Thyroid gland (tissue), 4 donors: ENCODE measurements at regions not wholly inside any gene's neighbourhood (a gene's known extent, or its start where the extent isn't known, plus 50 kb on each side); places are given as distances from the start of the nearest gene placed in this dataset.

Source experiments
- DNase-seq, 2 donors: peaks; one replicate each; pipeline ENCODE4 v3.0.0-alpha.2; 2019
- H3K27ac ChIP-seq, 3 donors: fragments of 200-600 bp; sonication (generic); 1 replicate in 2 of 3; 2 replicates in 1 of 3; pipeline ENCODE4 v1.5.1; 2016 to 2019; ENCODE audit warnings: mild to moderate bottlenecking in 1 of 3, moderate library complexity in 1 of 3
- H3K27me3 ChIP-seq: fragments of 200-600 bp; sonication (generic); one replicate; pipeline ENCODE4 v1.5.1; 2019
- H3K36me3 ChIP-seq, 2 donors: fragments of 200-600 bp; sonication (generic); one replicate each; pipeline ENCODE4 v1.5.1; 2016 to 2019
- H3K4me1 ChIP-seq, 2 donors: fragments of 200-600 bp; sonication (generic); one replicate each; pipeline ENCODE4 v1.5.1; 2017 to 2019
- H3K4me3 ChIP-seq, 3 donors: fragments of 200-600 bp; sonication (generic); replicated peaks in 1 of 3; 1 replicate in 2 of 3; 2 replicates in 1 of 3; pipeline ENCODE4 v1.5.1; 2016; ENCODE audit warnings: mild to moderate bottlenecking in 1 of 3
- H3K9me3 ChIP-seq: fragments of 200-600 bp; sonication (generic); one replicate; pipeline ENCODE4 v1.5.1; 2017
- POLR2A ChIP-seq, 2 donors: fragments of 450-650 bp; IDR thresholded peaks; one replicate each; pipeline ENCODE4 v1.6.1; 2017; ENCODE audit warnings: antibody characterized with exemption in 2 of 2, mild to moderate bottlenecking in 2 of 2, moderate library complexity in 1 of 2
- WGBS, 2 donors: methylation state at CpG; one replicate each; pipeline ENCODE4 v1.1.5; 2017; 5-methylcytosine and 5-hydroxymethylcytosine counted together
- intact Hi-C: fragments of 100-400 bp; cut with DNase I; formaldehyde crosslinking; loops from one replicate; pipeline ENCODE4 v1.15.1; 2023
- TF ChIP-seq, protein P1 (sequence below), 6 experiments: fragments of 200-600 bp in 3 of 6; fragments of 450-650 bp in 3 of 6; sonication (generic) in 3 of 6; IDR thresholded peaks; one replicate each; pipeline ENCODE4 v1.5.1; 2016 to 2019; ENCODE audit warnings: antibody characterized with exemption in 6 of 6, mild to moderate bottlenecking in 2 of 6, inconsistent platforms in 1 of 6, moderate library complexity in 1 of 6

DNA sequence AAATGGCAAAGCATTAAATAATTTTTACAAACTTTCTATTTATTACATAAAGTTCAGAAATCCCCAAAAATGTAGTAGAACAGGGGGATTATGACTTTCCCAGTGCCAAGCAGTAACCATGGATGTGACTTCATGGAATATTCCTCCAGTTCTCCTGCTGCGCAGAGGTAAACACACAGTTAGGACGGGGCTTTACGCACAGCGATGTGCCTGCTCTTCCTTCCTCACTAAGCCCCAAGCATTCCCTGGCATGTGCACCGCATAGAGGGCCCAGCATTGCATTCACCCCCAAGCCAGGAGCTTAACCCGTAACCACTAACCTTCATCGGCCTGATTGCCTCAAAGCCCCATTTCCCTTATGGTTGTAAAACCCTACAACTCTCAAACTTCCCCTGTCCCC, 471.7 kb downstream of the SOX11 start:
- no peaks in the 10 kb centered on the region for H3K4me1 ChIP-seq
- intact Hi-C loops = no loop called here
- no peaks in the 10 kb centered on the region for H3K9me3 ChIP-seq
- H3K27ac ChIP-seq = no peak overlapping the region
- DNase-seq = no peak
- WGBS, 2 donors = 92 to 94% methylated on average over 7 of the region's 7 CpGs
- H3K36me3 ChIP-seq = no peaks in the 10 kb centered on the region
- no peak overlapping the region for H3K4me3 ChIP-seq
- TF ChIP-seq, protein P1, sequence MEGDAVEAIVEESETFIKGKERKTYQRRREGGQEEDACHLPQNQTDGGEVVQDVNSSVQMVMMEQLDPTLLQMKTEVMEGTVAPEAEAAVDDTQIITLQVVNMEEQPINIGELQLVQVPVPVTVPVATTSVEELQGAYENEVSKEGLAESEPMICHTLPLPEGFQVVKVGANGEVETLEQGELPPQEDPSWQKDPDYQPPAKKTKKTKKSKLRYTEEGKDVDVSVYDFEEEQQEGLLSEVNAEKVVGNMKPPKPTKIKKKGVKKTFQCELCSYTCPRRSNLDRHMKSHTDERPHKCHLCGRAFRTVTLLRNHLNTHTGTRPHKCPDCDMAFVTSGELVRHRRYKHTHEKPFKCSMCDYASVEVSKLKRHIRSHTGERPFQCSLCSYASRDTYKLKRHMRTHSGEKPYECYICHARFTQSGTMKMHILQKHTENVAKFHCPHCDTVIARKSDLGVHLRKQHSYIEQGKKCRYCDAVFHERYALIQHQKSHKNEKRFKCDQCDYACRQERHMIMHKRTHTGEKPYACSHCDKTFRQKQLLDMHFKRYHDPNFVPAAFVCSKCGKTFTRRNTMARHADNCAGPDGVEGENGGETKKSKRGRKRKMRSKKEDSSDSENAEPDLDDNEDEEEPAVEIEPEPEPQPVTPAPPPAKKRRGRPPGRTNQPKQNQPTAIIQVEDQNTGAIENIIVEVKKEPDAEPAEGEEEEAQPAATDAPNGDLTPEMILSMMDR (IDR thresholded peaks at IDR 0.05) = no peak
- TF ChIP-seq POLR2A (IDR thresholded peaks at IDR 0.05) = no peak
- no peaks in the 10 kb centered on the region for H3K27me3 ChIP-seq

DNA sequence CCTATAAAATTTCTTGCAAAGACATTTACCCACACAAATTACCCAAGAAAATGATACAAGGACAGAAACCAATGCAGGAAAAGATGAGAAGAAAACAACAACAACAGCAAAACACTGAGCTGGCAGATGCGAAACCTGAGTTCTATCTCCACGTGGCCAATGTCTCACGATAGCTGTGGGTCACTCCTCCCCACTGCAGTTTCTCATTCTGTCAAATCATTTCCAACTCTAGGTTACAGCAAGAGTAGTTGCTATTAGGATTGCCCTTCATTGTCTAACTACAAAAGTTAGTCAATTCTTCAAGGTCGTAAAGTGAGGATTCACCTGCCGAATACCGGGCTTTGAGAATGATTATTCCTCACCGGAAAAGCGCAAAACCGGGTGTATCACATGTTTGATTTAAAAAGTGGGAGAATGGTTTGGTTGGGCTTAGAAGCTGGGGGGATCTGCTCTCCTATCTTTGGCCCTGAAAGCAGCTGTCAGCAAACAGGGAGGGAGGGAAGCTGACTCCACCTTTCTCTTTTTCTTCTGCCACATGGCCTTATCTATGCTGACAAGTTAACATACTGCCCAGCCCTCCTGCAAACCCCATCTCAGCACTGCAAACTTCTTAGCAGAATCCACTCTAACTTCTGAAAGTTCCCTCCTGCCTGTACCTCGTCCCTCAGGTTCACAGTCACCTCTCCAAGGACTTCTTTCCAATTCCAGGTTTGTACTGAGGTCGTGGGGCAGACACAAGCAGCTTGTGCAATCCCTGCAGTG, 473.0 kb downstream of the SOX11 start:
- intact Hi-C loops = no loop called here
- DNase-seq = no peak
- no peak for TF ChIP-seq POLR2A (IDR thresholded peaks at IDR 0.05)
- TF ChIP-seq, protein P1 (IDR thresholded peaks at IDR 0.05) = no peak
- H3K4me1 ChIP-seq = no peaks in the 10 kb centered on the region
- 77 to 81% methylated on average over 11 of the region's 11 CpGs for WGBS, 2 donors
- no peaks in the 10 kb centered on the region for H3K27me3 ChIP-seq
- no peaks in the 10 kb centered on the region for H3K36me3 ChIP-seq
- H3K4me3 ChIP-seq = no peak overlapping the region
- no peak overlapping the region for H3K27ac ChIP-seq
- H3K9me3 ChIP-seq = no peaks in the 10 kb centered on the region

DNA sequence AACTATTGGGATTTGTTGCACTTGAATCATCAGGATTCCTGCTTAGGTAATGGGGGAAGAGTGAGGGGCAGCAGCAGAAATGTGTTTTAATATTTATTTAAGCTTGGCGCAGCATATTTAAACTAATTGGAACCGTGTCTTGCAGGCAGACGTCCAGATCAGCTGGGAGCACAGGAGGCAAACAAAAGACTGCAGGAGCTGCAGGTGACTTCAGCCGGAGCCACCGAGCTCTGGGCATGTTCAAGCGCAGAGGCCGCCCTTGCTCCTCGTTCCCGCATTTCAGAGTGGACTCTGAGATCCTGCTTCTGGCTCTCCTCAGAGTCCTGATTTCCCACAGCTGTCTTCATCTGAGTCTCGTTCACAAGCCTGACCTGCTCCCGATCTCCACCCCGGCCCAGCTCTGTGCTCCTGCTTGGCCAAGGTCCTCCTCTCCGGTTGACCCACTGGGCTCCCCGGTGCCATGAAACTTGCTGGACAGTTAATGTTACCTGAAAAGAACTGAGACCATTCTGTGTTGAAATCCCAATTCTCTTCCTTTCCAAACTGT, 475.5 kb downstream of the SOX11 start:
- no peaks in the 10 kb centered on the region for H3K27me3 ChIP-seq
- WGBS, 2 donors = 88 to 94% methylated on average over 14 of the region's 14 CpGs
- no peaks in the 10 kb centered on the region for H3K36me3 ChIP-seq
- H3K9me3 ChIP-seq = no peaks in the 10 kb centered on the region
- no peak for DNase-seq
- H3K27ac ChIP-seq = no peak overlapping the region
- no peak overlapping the region for H3K4me3 ChIP-seq
- no peak for TF ChIP-seq POLR2A (IDR thresholded peaks at IDR 0.05)
- TF ChIP-seq, protein P1 (IDR thresholded peaks at IDR 0.05) = no peak
- no peaks in the 10 kb centered on the region for H3K4me1 ChIP-seq
- intact Hi-C loops = no loop called here

DNA sequence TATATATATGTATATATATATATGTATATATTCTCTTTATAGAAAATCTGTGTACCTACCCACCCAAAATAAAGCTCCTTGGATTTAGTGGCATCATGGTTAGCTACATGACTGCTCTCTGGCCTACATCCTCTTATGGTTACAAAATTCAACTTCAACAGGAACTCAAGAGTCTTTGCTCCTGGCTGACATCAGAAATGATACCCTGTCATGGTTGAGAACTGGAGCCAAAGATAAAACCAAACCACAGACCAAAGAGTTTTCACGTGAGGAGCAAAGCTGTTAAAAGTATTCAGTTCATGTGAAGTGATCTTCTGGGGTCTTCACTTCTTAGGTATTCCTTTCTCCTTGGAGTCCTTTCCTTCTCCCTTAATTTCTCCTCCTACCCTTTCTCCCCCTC, 476.3 kb downstream of the SOX11 start:
- intact Hi-C loops = no loop called here
- WGBS, 2 donors = 81 to 90% methylated on average over 1 of the region's 1 CpG
- no peak for TF ChIP-seq POLR2A (IDR thresholded peaks at IDR 0.05)
- TF ChIP-seq, protein P1 (IDR thresholded peaks at IDR 0.05) = no peak
- Histone ChIP-seq H3K36me3 (no peaks in the 10 kb centered on the region), H3K27me3 (no peaks in the 10 kb centered on the region), H3K4me3 (no peak overlapping the region), H3K9me3 (no peaks in the 10 kb centered on the region), H3K4me1 (no peaks in the 10 kb centered on the region), H3K27ac (no peak overlapping the region)
- no peak for DNase-seq

DNA sequence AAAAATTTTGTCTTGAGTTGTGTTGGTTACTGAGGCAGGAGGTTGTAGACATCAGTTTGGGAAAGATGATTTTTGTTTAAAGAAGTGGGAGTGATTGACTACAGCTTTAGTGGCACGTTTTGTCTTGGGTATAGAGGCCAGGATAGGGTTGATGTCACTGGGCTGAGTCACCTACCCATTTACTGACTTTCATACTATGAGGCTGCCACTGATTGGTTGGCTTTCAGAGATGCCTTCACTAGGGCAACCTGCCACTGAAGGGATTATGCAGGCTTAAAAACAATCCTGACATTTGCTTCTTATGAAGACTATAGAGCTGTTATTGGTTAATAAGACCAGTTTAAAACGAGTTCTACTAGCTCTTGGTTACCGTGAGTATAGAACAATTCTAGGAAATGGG, 479.1 kb downstream of the SOX11 start:
- no peaks in the 10 kb centered on the region for H3K4me1 ChIP-seq
- intact Hi-C loops = no loop called here
- TF ChIP-seq, protein P1 (IDR thresholded peaks at IDR 0.05) = no peak
- TF ChIP-seq POLR2A (IDR thresholded peaks at IDR 0.05) = no peak
- no peak overlapping the region for H3K4me3 ChIP-seq
- no peak overlapping the region for H3K27ac ChIP-seq
- no peaks in the 10 kb centered on the region for H3K9me3 ChIP-seq
- 76 to 89% methylated on average over 3 of the region's 3 CpGs for WGBS, 2 donors
- no peaks in the 10 kb centered on the region for H3K36me3 ChIP-seq
- no peaks in the 10 kb centered on the region for H3K27me3 ChIP-seq
- DNase-seq = no peak
